ENCODE measurements at regions not wholly inside any gene's neighbourhood (a gene's known extent, or its start where the extent isn't known, plus 50 kb on each side); places are given as distances from the start of the nearest gene placed in this dataset.

DNA sequence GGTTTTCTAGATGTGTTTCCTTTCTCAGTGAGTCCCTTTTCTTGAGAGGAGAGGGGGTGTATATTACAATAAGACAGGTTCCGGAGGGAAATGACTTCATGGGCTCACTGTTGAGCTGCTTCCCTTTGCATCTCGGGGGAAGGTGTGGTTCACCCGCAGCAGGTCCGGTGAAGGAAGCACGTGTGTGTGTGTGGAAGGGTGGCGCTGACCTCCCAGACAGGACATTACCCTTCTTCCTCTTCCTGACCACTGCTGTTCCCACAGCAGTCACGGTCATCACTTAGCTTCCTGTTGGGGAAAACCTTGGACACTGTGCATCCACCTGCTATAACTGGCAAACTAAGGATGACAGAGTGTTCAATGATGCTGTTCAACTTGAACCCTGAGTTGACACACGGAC, 83.6 kb downstream of the PLEKHG1 start:
- no peaks in the 10 kb centered on the region for H3K9me3 ChIP-seq (ENCODE audit: insufficient read depth in 2 of 2, low read depth in 1 of 2, low read length in 1 of 2)
- H2BK12ac ChIP-seq (ENCODE audit: low read depth, low read length) = no peak overlapping the region
- no peaks in the 10 kb centered on the region for H3K36me3 ChIP-seq (ENCODE audit: control insufficient read depth in 2 of 4, insufficient read depth in 4 of 4, low read length in 3 of 4)
- H3K4me2 ChIP-seq (ENCODE audit: insufficient read depth in 1 of 2, low read depth in 2 of 2, low read length in 2 of 2) = no peak overlapping the region
- no peak for TF ChIP-seq E2F6 (IDR thresholded peaks at IDR 0.05)
- TF ChIP-seq SRF (IDR thresholded peaks at IDR 0.05; ENCODE audit: low read depth, low read length) = no peak
- TF ChIP-seq BCL11A (IDR thresholded peaks at IDR 0.05; ENCODE audit: low read depth in 2 of 2, low read length in 2 of 2) = no peak
- TF ChIP-seq CHD1 (IDR thresholded peaks at IDR 0.05; ENCODE audit: low read depth, low read length) = no peak
- no peak for TF ChIP-seq USF2 (IDR thresholded peaks at IDR 0.05; ENCODE audit: low read length)
- no peak for TF ChIP-seq TBP (IDR thresholded peaks at IDR 0.05; ENCODE audit: low read depth, low read length)
- TF ChIP-seq SIX5 (IDR thresholded peaks at IDR 0.05; ENCODE audit: low read depth, low read length) = no peak
- ChIA-PET CTCF (ENCODE audit: partially characterized antibody) (interaction anchor here (1.0 kb wide), 1 partner anchor 19 kb away, joined by 3 read pairs; no protein-coding TSS in a partner anchor), POLR2A (ENCODE audit: partially characterized antibody) (no interaction called here)
- no peak overlapping the region for H2BK15ac ChIP-seq (ENCODE audit: low read length)
- H2BK120ac ChIP-seq (replicated peaks; ENCODE audit: low read depth, low read length) = no peak overlapping the region
- no peak overlapping the region for H3K14ac ChIP-seq (ENCODE audit: insufficient read length)
- no peak overlapping the region for H4K8ac ChIP-seq (ENCODE audit: extremely low read depth, insufficient read depth, low read length)
- H3K23me2 ChIP-seq (ENCODE audit: low read depth, low read length) = no peaks in the 10 kb centered on the region
- H3K9ac ChIP-seq (replicated peaks in 1 of 4; ENCODE audit: extremely low read depth in 1 of 4, low read depth in 3 of 4, low read length in 3 of 4) = no peak overlapping the region
- no peak overlapping the region for H2AFZ ChIP-seq (ENCODE audit: low read length)
- no peak overlapping the region for H3K23ac ChIP-seq (ENCODE audit: insufficient read length)
- H3K56ac ChIP-seq (replicated peaks; ENCODE audit: insufficient read length, low read depth, low read length) = no peak overlapping the region
- no peaks in the 10 kb centered on the region for H4K20me1 ChIP-seq (replicated peaks in 1 of 2; ENCODE audit: control insufficient read depth in 1 of 2, insufficient read depth in 2 of 2, low read length in 2 of 2)
- no peak overlapping the region for H2AK5ac ChIP-seq (ENCODE audit: low read depth, low read length)
- H2BK20ac ChIP-seq (ENCODE audit: low read length) = no peak overlapping the region
- H4K91ac ChIP-seq (replicated peaks; ENCODE audit: insufficient read length, low read length) = no peak overlapping the region
- no peak overlapping the region for H3K4me3 ChIP-seq (ENCODE audit: extremely low read depth in 1 of 4, insufficient read depth in 2 of 4, low read depth in 3 of 4, low read length in 4 of 4)
- DNase-seq (ENCODE audit: low read depth in 1 of 2, low spot score in 2 of 2) (no peak), FAIRE-seq (no peak)
- no peak overlapping the region for H3K18ac ChIP-seq (ENCODE audit: extremely low read depth, low read length)
- no peaks in the 10 kb centered on the region for H3K4me1 ChIP-seq (replicated peaks in 1 of 4; ENCODE audit: control insufficient read depth in 3 of 4, insufficient read depth in 4 of 4, low read length in 3 of 4)
- H3K79me1 ChIP-seq (ENCODE audit: low read depth, low read length) = no peaks in the 10 kb centered on the region
- no peaks in the 10 kb centered on the region for H3K79me2 ChIP-seq (ENCODE audit: control insufficient read depth in 1 of 2, insufficient read depth in 2 of 2, low read length in 2 of 2)
- H3K4ac ChIP-seq (replicated peaks; ENCODE audit: insufficient read length, low read depth, low read length) = no peak overlapping the region
- peak overlapping the region; percentile 35 for H4K5ac ChIP-seq (ENCODE audit: insufficient read length, low read depth, low read length)
- no peak overlapping the region for H3K27ac ChIP-seq (ENCODE audit: low read depth, low read length)
- 90% methylated on average over 8 of the region's 8 CpGs; no CpG with 5 or more reads in 1 of the 2 experiments for whole genome bisulfite sequencing, 2 experiments (ENCODE audit: extremely low coverage in 1 of 2, insufficient coverage in 1 of 2, insufficient read length in 1 of 2, insufficient replicate concordance in 2 of 2, low coverage in 1 of 2, low lambda C conversion rate in 2 of 2, missing lambda C conversion rate in 1 of 2)
- H3K27me3 ChIP-seq (replicated peaks in 1 of 4; ENCODE audit: control insufficient read depth in 3 of 4, extremely low read depth in 1 of 4, insufficient read depth in 3 of 4, low read length in 3 of 4) = peaks cover 0 to 2% (median 0%) of the 10 kb centered on the region in 4 experiments; a peak in 1 of 7 replicates
- H2BK5ac ChIP-seq (ENCODE audit: low read depth, low read length) = no peak overlapping the region

All from H1 (cell line).